AG09319 (cell line): ENCODE measurements at regions not wholly inside any gene's neighbourhood (a gene's known extent, or its start where the extent isn't known, plus 50 kb on each side); places are given as distances from the start of the nearest gene placed in this dataset.

Source experiments
- DNase-seq: peaks from one replicate; pipeline ENCODE4 v3.0.0-alpha.2; 2010; ENCODE audit warnings: low read depth; ENCODE audit errors: extremely low read depth
- TF ChIP-seq, protein P1 (sequence below): IDR thresholded peaks from 2 replicates; pipeline ENCODE4 v1.5.1; 2011; ENCODE audit warnings: low read depth, mild to moderate bottlenecking, inconsistent platforms, low read length, moderate library complexity

GRCh38 chr6:139608466-139609261, 234.2 kb upstream of the CITED2 start:
- no peak for DNase-seq
- TF ChIP-seq, protein P1, sequence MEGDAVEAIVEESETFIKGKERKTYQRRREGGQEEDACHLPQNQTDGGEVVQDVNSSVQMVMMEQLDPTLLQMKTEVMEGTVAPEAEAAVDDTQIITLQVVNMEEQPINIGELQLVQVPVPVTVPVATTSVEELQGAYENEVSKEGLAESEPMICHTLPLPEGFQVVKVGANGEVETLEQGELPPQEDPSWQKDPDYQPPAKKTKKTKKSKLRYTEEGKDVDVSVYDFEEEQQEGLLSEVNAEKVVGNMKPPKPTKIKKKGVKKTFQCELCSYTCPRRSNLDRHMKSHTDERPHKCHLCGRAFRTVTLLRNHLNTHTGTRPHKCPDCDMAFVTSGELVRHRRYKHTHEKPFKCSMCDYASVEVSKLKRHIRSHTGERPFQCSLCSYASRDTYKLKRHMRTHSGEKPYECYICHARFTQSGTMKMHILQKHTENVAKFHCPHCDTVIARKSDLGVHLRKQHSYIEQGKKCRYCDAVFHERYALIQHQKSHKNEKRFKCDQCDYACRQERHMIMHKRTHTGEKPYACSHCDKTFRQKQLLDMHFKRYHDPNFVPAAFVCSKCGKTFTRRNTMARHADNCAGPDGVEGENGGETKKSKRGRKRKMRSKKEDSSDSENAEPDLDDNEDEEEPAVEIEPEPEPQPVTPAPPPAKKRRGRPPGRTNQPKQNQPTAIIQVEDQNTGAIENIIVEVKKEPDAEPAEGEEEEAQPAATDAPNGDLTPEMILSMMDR, result no peak

DNA sequence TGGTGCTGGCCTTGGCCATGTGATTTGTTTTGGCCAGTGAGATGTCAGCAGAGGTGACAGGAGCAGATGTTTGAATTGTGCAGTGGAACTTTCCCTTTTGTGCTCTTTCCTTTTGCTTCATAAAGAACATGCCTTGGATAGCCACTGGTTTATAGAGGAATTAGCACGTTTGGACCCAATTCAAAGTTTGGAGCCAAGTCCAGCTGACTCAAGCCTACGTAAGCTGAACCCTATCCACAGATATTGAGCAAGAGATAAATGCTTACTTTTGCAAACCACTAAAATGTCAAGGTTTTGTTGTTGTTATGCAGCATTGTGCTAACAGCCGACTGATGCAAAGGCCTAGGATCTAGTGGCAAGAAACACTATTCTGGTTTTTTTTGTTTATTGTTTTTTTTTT, 230.9 kb upstream of the CITED2 start:
- peak; percentile 67 for DNase-seq
- TF ChIP-seq, protein P1, result no peak

- TF ChIP-seq, protein P1, result no peak
- no peak for DNase-seq
Observed at GRCh38 chr6:139603581-139603980, 229.1 kb upstream of the CITED2 start.

GRCh38 chr6:139602577-139602976, 228.1 kb upstream of the CITED2 start:
- TF ChIP-seq, protein P1, result no peak
- no peak for DNase-seq

GRCh38 chr6:139600919-139601475, 226.5 kb upstream of the CITED2 start:
- no peak for DNase-seq
- TF ChIP-seq, protein P1, result no peak

DNA sequence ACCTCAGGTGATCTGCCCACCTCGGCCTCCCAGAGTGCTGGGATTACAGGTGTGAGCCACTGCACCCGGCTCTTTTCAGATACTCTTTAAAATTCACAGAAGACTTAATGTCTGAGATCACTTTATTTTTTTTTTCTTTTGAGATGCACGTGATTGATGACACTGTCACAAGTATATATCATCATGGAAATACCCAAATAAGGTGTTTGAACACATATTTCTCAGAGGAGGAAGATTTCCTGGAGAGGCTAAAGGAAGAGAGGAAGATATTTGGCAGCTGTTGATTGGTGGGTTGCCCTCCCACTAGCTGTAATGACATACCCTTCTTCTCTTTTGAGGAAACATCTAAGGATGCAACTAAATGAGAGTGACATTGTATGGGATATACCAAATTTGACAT, 225.9 kb upstream of the CITED2 start:
- no peak for DNase-seq
- TF ChIP-seq, protein P1, result no peak

DNA sequence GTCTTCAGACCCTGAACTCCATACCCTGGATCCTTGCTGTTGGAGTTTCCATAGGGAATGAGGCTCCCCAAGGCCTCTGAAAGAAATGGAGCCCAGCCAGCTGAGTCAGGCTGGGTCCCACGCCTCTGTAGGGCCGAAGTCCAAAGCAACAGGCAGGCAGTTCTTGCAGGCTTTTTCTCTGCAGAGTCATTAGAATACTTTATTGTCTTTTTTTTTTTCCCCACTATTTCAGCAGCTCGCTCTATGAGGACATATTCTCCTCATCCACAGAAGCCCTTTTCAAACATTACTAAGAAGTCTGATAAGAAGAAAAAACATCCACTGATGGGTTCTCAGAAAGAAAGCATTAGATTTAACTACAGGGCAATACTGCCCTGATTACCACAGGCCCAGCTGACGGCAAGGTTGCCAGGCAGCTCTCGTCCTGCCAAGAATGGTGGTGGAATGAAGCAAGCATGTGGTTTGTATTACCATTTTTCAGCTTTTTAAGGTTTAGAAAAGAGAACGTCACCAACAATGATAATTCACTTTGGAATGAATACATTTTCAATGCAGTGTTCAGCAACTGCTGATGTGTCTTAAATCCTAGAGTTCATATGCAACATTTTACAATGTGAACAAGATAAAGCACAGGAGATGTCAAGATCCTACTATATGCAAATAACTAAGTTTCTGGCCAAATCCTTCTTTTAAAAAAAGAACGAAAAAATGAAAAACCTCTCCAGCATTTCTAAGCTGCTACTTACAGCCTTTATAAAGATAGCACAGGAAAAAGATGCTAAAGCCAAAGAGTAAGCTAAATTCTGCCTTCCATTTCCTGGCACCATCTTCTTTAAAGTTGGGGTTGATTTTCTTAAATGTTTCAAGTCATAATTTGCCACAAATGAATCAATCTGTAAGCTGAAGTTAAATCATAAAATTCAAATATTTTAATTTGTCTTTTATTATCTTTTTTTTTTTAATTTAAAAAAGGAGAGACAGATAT, 223.6 kb upstream of the CITED2 start:
- peak; percentile 95 for DNase-seq
- TF ChIP-seq, protein P1, result no peak
